Eye (tissue), 1 donor: ENCODE measurements at regions not wholly inside any gene's neighbourhood (a gene's known extent, or its start where the extent isn't known, plus 50 kb on each side); places are given as distances from the start of the nearest gene placed in this dataset.
"Not testable (repeated sequence)": the region's sequence is repeated elsewhere in the genome, so short reads cannot be mapped to it uniquely, and the experiment has no call there.

ENCODE experiments used
- DNase-seq: peaks from one replicate; pipeline ENCODE4 v3.0.0-alpha.2; 2015

- no peak for DNase-seq
These were observed 267.1 kb downstream of the RAD51AP2 start for GRCh38 chr2:17251171-17251570.

GRCh38 chr2:17249249-17249648, 269.0 kb downstream of the RAD51AP2 start:
- no peak for DNase-seq

- no peak for DNase-seq
These were observed 272.3 kb downstream of the RAD51AP2 start for GRCh38 chr2:17245906-17246305.

GRCh38 chr2:17242813-17243485, 275.3 kb downstream of the RAD51AP2 start:
- no peak for DNase-seq

- DNase-seq: no peak
These were observed 278.7 kb downstream of the RAD51AP2 start for GRCh38 chr2:17239550-17239949.

- DNase-seq: no peak
These were observed 283.1 kb downstream of the RAD51AP2 start for GRCh38 chr2:17235167-17235566.

- DNase-seq: no peak
These were observed 285.3 kb downstream of the RAD51AP2 start for GRCh38 chr2:17232776-17233556.

- DNase-seq: no peak
These were observed 286.8 kb downstream of the RAD51AP2 start for GRCh38 chr2:17231394-17231965.

- DNase-seq: no peak
These were observed 288.8 kb downstream of the RAD51AP2 start for GRCh38 chr2:17229414-17229813.

- no peak for DNase-seq
These were observed 289.8 kb downstream of the RAD51AP2 start for GRCh38 chr2:17228461-17228860.

- DNase-seq: no peak
These were observed 290.4 kb downstream of the RAD51AP2 start for GRCh38 chr2:17227856-17228255.

- DNase-seq: no peak
These were observed 291.2 kb downstream of the RAD51AP2 start for GRCh38 chr2:17226941-17227490.

GRCh38 chr2:17223211-17223610, 295.0 kb downstream of the RAD51AP2 start:
- no peak for DNase-seq

GRCh38 chr2:17208511-17208910, 309.7 kb downstream of the RAD51AP2 start:
- no peak for DNase-seq

GRCh38 chr2:17206771-17207170, 311.5 kb downstream of the RAD51AP2 start:
- no peak for DNase-seq

- not testable (repeated sequence) for DNase-seq
These were observed 314.0 kb downstream of the RAD51AP2 start for GRCh38 chr2:17204214-17204613.

GRCh38 chr2:17202628-17203027, 315.6 kb downstream of the RAD51AP2 start:
- DNase-seq: not testable (repeated sequence)

- no peak for DNase-seq
These were observed 318.5 kb downstream of the RAD51AP2 start for GRCh38 chr2:17199741-17200140.

- no peak for DNase-seq
These were observed 321.9 kb downstream of the RAD51AP2 start for GRCh38 chr2:17196380-17196779.

- DNase-seq: no peak
These were observed 323.2 kb downstream of the RAD51AP2 start for GRCh38 chr2:17195016-17195415.

GRCh38 chr2:17194083-17194482, 324.2 kb downstream of the RAD51AP2 start:
- DNase-seq: no peak

- not testable (repeated sequence) for DNase-seq
These were observed 324.8 kb downstream of the RAD51AP2 start for GRCh38 chr2:17193433-17193890.

GRCh38 chr2:17191223-17191622, 327.0 kb downstream of the RAD51AP2 start:
- DNase-seq: no peak

GRCh38 chr2:17190527-17190926, 327.7 kb downstream of the RAD51AP2 start:
- DNase-seq: no peak
